Hematopoietic multipotent progenitor cell treated with erythropoietin and hydrocortisone succinate and interleukin-3 and kit ligand, for 6 days (in vitro differentiated cells): ENCODE measurements at regions not wholly inside any gene's neighbourhood (a gene's known extent, or its start where the extent isn't known, plus 50 kb on each side); places are given as distances from the start of the nearest gene placed in this dataset.
A peak's percentile ranks its signal among the peaks of the same experiment; 100 is the strongest.
"Not testable (repeated sequence)": the region's sequence is repeated elsewhere in the genome, so short reads cannot be mapped to it uniquely, and the experiment has no call there.

Source experiments
- DNase-seq: peaks from one replicate; pipeline ENCODE4 v3.0.0-alpha.2; 2015

GRCh38 chr7:150047329-150047728 lies 173.6 kb downstream of the ATP6V0E2 start:
- not testable (repeated sequence) for DNase-seq

GRCh38 chr7:150047772-150048171 lies 174.0 kb downstream of the ATP6V0E2 start:
- DNase-seq, result not testable (repeated sequence)

- DNase-seq, result not testable (repeated sequence)
These were observed 174.7 kb downstream of the ATP6V0E2 start for GRCh38 chr7:150048244-150049011.

- not testable (repeated sequence) for DNase-seq
These were observed 175.4 kb downstream of the ATP6V0E2 start for GRCh38 chr7:150049012-150049655.

GRCh38 chr7:150053396-150053795 lies 179.6 kb downstream of the ATP6V0E2 start:
- DNase-seq, result not testable (repeated sequence)

- DNase-seq, result not testable (repeated sequence)
These were observed 180.5 kb downstream of the ATP6V0E2 start for GRCh38 chr7:150054242-150054641.

GRCh38 chr7:150060259-150061221 lies 186.8 kb downstream of the ATP6V0E2 start:
- DNase-seq, result not testable (repeated sequence)

GRCh38 chr7:150063195-150063594 lies 189.4 kb downstream of the ATP6V0E2 start:
- not testable (repeated sequence) for DNase-seq

GRCh38 chr7:150069555-150070313 lies 196.0 kb downstream of the ATP6V0E2 start:
- DNase-seq, result not testable (repeated sequence)

- DNase-seq, result not testable (repeated sequence)
These were observed 203.8 kb downstream of the ATP6V0E2 start for GRCh38 chr7:150077543-150077942.

- not testable (repeated sequence) for DNase-seq
These were observed 208.1 kb downstream of the ATP6V0E2 start for GRCh38 chr7:150081865-150082264.

- DNase-seq, result not testable (repeated sequence)
These were observed 211.0 kb downstream of the ATP6V0E2 start for GRCh38 chr7:150084724-150085123.

- not testable (repeated sequence) for DNase-seq
These were observed 213.7 kb downstream of the ATP6V0E2 start for GRCh38 chr7:150087478-150087877.

- not testable (repeated sequence) for DNase-seq
These were observed 215.4 kb downstream of the ATP6V0E2 start for GRCh38 chr7:150089139-150089538.

- DNase-seq, result not testable (repeated sequence)
These were observed 217.0 kb downstream of the ATP6V0E2 start for GRCh38 chr7:150090776-150091175.

GRCh38 chr7:150093897-150094296 lies 220.1 kb downstream of the ATP6V0E2 start:
- not testable (repeated sequence) for DNase-seq

- DNase-seq, result peak; percentile 18
These were observed 222.6 kb downstream of the ATP6V0E2 start for GRCh38 chr7:150096213-150096994.

- not testable (repeated sequence) for DNase-seq
These were observed 224.6 kb upstream of the LRRC61 start for GRCh38 chr7:150098592-150098991.

GRCh38 chr7:150101282-150101681 lies 221.9 kb upstream of the LRRC61 start:
- DNase-seq, result not testable (repeated sequence)

GRCh38 chr7:150107283-150107682 lies 215.9 kb upstream of the LRRC61 start:
- DNase-seq, result not testable (repeated sequence)

GRCh38 chr7:150110375-150110820 lies 212.8 kb upstream of the LRRC61 start:
- DNase-seq, result peak; percentile 64
